RWPE1 (cell line): ENCODE measurements at regions not wholly inside any gene's neighbourhood (a gene's known extent, or its start where the extent isn't known, plus 50 kb on each side); places are given as distances from the start of the nearest gene placed in this dataset.

Experiments
- CTCF ChIA-PET: fragments of 350-600 bp; sonication (Branson Sonifier 250); formaldehyde crosslinking; extraction: SDS; loops from one replicate; lab custom pipeline; 2021; lab: Yijun Ruan, JAX
- POLR2A ChIA-PET: fragments of 400-600 bp; formaldehyde crosslinking; extraction: SDS; loops from one replicate; lab custom pipeline; 2020; ENCODE audit warnings: antibody characterized with exemption; ENCODE audit not compliant: low non-redundant PET; lab: Yijun Ruan, JAX
- DNase-seq: peaks from one replicate; pipeline ENCODE4 v3.0.0; 2012; ENCODE audit warnings: low spot score
- H3K27ac ChIP-seq: fragments of 450-650 bp; 2 replicates; pipeline ENCODE4 v1.5.1; 2017
- TF ChIP-seq, protein P1 (sequence below): fragments of 450-650 bp; conservative IDR thresholded peaks from 2 replicates; pipeline ENCODE4 v1.5.1; 2017; ENCODE audit warnings: low read depth, mild to moderate bottlenecking

DNA sequence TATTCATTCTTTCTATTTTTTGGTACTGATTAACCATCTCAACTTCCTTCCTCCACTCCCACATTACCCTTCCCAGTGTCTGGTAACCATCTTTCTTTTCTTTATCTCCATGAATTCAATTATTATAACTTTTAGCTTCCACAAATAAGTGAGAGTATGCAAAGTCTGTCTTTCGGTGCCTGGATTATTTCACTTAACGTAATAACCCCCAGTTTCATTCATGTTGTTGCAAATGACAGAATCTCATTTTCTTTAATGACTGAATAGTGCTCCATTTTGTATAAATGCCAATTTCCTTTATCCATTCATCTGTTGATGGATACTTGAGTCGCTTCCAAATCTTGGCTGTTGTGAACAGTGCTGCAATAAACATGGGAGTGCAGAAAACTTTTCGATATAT lies 940.4 kb downstream of the GLUD2 start:
- CTCF ChIA-PET, result interaction anchor here (0.5 kb wide), 1 partner anchor 663 kb away, joined by 4 read pairs; no protein-coding TSS in a partner anchor
- TF ChIP-seq, protein P1, sequence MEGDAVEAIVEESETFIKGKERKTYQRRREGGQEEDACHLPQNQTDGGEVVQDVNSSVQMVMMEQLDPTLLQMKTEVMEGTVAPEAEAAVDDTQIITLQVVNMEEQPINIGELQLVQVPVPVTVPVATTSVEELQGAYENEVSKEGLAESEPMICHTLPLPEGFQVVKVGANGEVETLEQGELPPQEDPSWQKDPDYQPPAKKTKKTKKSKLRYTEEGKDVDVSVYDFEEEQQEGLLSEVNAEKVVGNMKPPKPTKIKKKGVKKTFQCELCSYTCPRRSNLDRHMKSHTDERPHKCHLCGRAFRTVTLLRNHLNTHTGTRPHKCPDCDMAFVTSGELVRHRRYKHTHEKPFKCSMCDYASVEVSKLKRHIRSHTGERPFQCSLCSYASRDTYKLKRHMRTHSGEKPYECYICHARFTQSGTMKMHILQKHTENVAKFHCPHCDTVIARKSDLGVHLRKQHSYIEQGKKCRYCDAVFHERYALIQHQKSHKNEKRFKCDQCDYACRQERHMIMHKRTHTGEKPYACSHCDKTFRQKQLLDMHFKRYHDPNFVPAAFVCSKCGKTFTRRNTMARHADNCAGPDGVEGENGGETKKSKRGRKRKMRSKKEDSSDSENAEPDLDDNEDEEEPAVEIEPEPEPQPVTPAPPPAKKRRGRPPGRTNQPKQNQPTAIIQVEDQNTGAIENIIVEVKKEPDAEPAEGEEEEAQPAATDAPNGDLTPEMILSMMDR, result no peak

DNA sequence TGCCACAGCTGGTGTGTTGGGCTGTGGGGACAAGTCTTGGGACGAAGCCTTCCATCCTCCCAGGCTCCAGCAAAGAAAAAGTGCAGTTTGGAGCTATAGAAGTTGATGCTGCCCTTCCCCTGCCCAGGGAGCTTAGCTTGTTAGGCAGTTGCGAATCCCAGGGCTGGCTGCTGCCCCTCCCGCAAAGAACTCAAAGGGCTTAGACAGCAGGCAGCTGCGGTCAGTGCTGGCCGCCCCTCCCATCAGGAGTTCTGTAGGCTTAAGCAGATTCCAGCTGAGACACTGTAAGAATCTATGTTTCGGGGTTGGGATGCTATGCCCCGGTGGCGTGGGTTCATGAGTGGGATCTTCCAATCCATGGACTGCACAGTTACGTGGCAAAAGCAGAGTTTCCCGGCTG lies 956.7 kb downstream of the GLUD2 start:
- ChIA-PET CTCF (no interaction called here), POLR2A (no interaction called here)
- no peak overlapping the region for H3K27ac ChIP-seq
- TF ChIP-seq, protein P1, result no peak
- no peak for DNase-seq

More for the DNA sequence above, 940.4 kb downstream of the GLUD2 start:
- no peak overlapping the region for H3K27ac ChIP-seq
- POLR2A ChIA-PET, result no interaction called here
- DNase-seq, result no peak

DNA sequence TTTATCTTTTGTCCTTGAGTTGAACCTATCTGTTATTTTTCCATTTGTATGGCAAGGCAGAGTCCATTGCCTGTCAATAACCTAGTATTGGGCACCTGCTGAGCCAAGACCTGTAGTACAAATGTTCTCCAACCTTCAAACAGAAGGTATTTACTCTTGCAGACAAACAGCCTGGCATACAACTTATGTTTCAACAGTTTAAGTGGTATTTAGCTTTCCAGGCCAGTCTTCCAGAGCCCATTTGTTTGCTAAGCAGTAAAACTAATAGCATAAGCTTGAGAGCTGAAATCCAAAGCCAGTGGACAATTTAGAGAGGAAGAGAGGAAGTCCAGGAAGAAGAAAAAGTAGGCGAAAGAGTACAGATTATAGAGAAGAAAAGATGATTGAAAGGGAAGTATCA lies 979.3 kb downstream of the GLUD2 start:
- POLR2A ChIA-PET, result no interaction called here

DNA sequence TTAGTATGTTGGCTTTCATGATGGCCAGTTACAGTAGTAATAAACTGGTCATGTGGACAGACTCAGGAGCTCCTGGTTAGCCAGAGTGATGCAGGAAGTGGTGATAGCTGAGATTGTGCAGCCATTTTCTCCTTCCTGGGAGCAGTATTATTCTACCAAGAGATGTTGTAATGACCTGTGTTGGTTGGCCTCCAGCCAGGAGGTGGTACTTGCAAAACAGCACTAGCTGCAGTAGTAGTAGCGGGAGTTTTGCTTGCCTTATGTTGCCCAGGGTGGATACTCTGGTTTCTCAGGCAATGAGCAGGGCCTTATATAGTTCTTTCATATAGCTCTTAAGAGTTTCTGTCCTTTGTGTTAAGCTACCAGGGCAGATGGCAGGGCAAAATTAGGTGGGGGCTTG lies 998.8 kb downstream of the GLUD2 start:
- ChIA-PET POLR2A (no interaction called here), CTCF (interaction anchor here (0.5 kb wide), 1 partner anchor 1049 kb away, joined by 9 read pairs; no protein-coding TSS in a partner anchor)
- H3K27ac ChIP-seq, result no peak overlapping the region
- TF ChIP-seq, protein P1, result no peak
- no peak for DNase-seq

More for the DNA sequence above, 979.3 kb downstream of the GLUD2 start:
- TF ChIP-seq, protein P1, result no peak
- CTCF ChIA-PET, result interaction anchor here (0.7 kb wide), 1 partner anchor 422 kb away, joined by 5 read pairs; no protein-coding TSS in a partner anchor
- no peak for DNase-seq
- no peak overlapping the region for H3K27ac ChIP-seq

DNA sequence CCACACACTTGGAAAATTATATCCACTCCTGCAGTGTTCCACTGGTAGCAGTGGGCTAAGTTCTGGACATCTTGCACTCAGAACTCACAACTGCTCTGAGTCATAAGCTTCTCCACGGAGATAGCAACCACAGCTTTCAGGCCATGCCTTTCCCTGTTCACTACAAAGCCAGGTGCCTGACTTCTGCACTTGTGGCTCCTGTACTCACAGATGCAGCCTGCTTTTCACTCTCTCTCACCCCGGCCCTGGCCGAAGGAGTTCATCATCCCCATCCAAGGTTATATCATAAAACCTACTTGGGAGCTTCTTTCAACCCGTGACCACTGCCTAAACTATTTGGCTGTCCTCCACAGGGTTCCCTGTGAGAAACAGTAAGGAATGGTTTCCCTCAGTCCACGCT lies 999.4 kb downstream of the GLUD2 start:
- H3K27ac ChIP-seq, result no peak overlapping the region
- TF ChIP-seq, protein P1, result no peak
- DNase-seq, result no peak
- ChIA-PET CTCF (interaction anchor here (0.5 kb wide), 1 partner anchor 1049 kb away, joined by 9 read pairs; no protein-coding TSS in a partner anchor), POLR2A (no interaction called here)

DNA sequence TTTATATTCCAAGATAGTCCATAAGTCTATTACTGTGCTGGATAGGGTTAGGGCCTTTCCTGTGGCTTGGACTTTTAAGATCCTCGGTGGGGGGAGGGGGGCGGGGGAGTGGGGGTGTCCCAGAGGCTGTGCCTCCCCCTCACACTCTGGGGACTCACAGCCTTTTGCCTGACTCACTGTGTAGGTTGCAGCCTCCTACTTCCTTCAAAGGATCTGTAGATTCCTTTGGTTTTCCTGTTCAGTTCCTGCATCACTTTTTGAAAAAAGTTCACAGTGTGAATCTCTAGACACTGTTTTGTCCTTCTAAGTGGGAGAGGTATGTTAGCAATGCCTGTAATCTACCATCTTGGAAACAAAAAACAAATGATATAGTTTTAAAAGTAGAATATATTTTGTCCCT lies 999.9 kb downstream of the GLUD2 start:
- ChIA-PET CTCF (interaction anchor here (0.5 to 0.6 kb wide), 2 partner anchors 46 to 1603 kb away, joined by 3 read pairs; no protein-coding TSS in a partner anchor), POLR2A (no interaction called here)
- no peak overlapping the region for H3K27ac ChIP-seq
- TF ChIP-seq, protein P1, result no peak
- no peak for DNase-seq
